ENCODE measurements at regions not wholly inside any gene's neighbourhood (a gene's known extent, or its start where the extent isn't known, plus 50 kb on each side); places are given as distances from the start of the nearest gene placed in this dataset.

DNA sequence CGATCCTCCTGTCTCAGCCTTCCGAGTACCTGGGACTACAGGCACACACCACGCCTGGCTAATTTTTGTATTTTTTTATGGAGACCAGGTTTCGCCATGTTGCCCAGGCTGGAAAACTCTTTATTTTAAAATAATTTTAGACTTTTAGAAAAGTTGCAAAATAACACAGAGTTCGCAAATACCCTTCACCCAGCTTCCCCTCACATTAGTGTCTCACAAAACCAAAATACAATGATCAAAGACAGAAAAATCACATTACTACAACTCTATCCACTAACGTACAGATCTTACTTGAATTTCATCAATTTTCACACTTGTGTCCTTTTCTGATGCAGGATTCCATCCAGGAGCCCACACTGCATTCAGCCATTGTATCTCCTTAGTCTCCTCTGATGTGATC is 58.8 kb upstream of the ERRFI1 start:
- no peak for DNase-seq (ENCODE audit: low read depth)

DNA sequence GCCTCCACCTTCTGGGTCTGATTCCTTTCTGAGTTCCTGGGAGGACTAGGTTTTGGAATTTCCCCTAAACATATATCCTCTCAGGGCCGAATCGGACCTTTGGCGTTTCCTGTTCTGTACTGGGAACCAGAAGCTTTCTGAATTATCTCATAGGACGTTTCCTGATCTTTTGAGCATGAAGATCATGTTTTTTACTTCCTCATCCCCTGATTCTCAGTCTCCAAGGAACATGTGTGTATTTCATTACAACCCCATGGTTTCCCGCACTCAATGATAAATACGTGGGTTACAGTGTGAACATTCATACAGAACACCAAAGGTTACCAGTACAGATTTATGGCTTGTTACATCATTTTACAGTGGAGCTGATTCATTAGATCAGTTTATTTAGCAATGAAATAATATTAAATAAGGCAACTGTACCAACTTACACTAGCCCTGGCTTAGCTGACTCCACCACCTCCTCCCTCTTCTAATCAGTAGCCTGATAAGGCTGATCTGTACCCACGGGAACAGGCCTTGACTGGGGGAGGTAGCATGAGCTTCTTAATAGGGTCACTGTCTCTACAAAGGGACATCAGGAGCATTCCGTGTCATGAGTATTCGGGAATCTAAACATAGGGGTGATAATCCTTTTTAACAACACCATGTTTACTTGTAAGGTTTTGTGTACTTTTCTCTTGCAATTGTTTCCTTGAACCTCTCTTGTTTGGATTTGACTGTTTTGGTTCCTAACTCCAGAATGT is 57.8 kb upstream of the ERRFI1 start:
- DNase-seq (ENCODE audit: low read depth): no peak

GRCh38 chr1:8082945-8083344 is 56.8 kb upstream of the ERRFI1 start:
- DNase-seq (ENCODE audit: low read depth): no peak

DNA sequence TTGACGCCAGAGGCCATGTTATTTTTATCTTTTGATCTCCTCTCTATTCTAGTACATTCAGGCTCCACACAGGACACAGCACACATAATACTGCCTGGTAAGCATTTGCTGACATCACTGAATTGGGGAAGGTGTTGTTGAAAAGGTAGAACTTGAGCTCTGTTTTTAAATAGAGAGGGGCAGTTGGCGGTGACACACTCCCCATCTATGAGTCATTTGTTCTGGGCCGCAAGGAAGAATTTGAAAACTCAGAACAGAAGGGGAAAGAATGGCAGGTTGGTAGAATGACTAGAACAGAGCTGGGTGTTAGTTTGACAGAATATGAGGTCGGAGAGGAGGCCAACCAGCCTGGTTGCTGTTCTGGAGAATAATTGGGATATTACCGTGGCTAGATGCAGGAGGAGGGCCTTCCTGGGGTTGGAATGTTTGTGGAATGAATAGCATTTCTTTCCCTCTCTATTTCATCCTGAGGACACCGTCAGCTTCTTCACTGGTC is 52.1 kb upstream of the ERRFI1 start:
- no peak for DNase-seq (ENCODE audit: low read depth)

GRCh38 chr1:8077602-8078001 is 51.5 kb upstream of the ERRFI1 start:
- no peak for DNase-seq (ENCODE audit: low read depth)

DNA sequence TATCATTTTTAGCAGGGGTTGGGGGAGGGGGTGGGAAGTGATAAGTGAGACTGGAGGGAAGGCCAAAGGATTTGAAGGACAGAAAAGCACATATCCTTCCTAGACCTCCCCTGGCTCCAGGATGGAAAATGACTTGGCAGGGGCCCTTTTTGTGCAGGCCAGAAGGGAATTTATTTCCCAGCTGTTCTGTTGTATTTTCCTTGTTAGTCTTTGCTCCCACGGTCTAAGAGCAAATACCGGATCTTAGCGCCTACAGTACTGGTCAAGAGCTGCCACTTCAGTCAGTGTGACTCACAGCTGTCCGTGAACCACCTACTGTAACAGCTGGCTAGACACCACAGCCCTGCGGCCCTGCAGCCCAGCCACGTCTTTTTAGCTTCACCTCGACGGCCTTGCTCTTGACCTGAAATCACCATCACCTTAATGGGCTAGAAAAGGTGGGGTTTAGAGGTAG is 51.0 kb upstream of the ERRFI1 start:
- DNase-seq (ENCODE audit: low read depth): no peak

- DNase-seq (ENCODE audit: low read depth): no peak
These were observed 50.1 kb upstream of the ERRFI1 start for GRCh38 chr1:8076176-8076575.
